ENCODE measurements at regions not wholly inside any gene's neighbourhood (a gene's known extent, or its start where the extent isn't known, plus 50 kb on each side); places are given as distances from the start of the nearest gene placed in this dataset.

DNA sequence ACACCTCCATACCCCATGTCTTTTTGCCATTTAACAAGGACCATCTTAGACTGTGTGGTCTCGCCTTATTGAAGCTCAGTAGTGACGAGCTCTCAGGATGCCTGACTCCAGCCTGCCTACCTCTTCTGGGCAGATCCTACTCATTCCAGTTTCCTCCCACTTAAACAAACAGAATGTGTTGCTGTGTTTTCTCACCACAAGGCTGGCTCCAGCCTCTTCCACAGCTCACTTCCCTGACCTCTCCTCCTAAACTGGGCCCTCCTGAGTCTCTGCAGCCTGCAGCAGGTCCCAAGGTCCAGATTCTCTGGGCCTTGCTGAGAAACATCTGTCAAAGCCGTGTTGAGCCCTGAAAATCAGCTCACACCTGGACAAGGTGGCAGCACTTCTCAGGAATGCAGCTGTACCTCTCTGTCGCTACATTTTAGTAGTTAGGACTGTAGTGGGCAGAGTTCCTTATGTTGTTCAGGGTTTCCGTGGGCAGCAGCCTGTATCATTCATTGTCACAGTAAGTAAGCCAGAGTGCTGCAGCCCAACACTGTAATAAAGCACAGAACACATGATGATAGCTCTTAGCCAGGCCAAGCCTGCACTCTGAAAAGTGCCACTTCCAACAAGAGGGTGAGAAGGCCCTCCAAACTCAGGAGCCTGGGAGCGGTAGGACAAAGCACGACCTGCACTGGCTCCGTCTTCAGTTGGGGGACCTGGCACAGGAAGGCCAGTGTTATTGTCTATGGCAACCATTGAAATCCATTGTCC lies 68.5 kb downstream of the NKX2-1 start:
- Mint-ChIP-seq H3K9me3 (ENCODE audit: unreplicated experiment) (no peaks in the 10 kb centered on the region), H3K27ac (ENCODE audit: unreplicated experiment) (no peak overlapping the region), H3K4me1 (ENCODE audit: unreplicated experiment) (no peaks in the 10 kb centered on the region), H3K27me3 (ENCODE audit: unreplicated experiment) (peaks cover 4% of the 10 kb centered on the region), H3K4me3 (ENCODE audit: unreplicated experiment) (no peak overlapping the region), H3K36me3 (ENCODE audit: unreplicated experiment) (no peaks in the 10 kb centered on the region)
- TF ChIP-seq, protein P1, sequence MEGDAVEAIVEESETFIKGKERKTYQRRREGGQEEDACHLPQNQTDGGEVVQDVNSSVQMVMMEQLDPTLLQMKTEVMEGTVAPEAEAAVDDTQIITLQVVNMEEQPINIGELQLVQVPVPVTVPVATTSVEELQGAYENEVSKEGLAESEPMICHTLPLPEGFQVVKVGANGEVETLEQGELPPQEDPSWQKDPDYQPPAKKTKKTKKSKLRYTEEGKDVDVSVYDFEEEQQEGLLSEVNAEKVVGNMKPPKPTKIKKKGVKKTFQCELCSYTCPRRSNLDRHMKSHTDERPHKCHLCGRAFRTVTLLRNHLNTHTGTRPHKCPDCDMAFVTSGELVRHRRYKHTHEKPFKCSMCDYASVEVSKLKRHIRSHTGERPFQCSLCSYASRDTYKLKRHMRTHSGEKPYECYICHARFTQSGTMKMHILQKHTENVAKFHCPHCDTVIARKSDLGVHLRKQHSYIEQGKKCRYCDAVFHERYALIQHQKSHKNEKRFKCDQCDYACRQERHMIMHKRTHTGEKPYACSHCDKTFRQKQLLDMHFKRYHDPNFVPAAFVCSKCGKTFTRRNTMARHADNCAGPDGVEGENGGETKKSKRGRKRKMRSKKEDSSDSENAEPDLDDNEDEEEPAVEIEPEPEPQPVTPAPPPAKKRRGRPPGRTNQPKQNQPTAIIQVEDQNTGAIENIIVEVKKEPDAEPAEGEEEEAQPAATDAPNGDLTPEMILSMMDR (IDR thresholded peaks at IDR 0.05): no peak
- no peak for DNase-seq (ENCODE audit: extremely low spot score, unreplicated experiment)

GRCh38 chr14:36450550-36450949 lies 69.5 kb downstream of the NKX2-1 start:
- no peaks in the 10 kb centered on the region for H3K9me3 Mint-ChIP-seq (ENCODE audit: unreplicated experiment)
- peaks cover 6% of the 10 kb centered on the region for H3K27me3 Mint-ChIP-seq (ENCODE audit: unreplicated experiment)

DNA sequence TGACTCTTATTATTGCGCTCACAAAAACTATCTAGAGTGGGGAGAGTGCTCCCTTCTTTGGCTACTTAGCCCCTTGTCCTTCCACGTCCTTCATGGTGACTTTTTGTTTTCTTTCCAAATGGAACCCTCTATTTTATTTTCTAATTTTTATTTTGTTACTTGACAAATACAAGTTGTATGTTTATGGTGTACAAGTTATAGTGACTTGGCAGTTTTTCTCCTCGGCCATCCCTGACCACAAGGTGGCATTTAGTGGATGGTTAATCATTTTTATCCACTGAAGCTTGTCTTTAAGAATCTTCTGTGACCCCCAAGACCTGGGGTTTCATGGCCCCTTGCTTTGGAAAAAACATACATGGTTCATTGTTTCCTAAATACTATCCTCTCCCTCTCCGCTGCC lies 70.1 kb downstream of the NKX2-1 start:
- Mint-ChIP-seq H3K4me1 (ENCODE audit: unreplicated experiment) (no peaks in the 10 kb centered on the region), H3K27me3 (ENCODE audit: unreplicated experiment) (peaks cover 7% of the 10 kb centered on the region), H3K36me3 (ENCODE audit: unreplicated experiment) (no peaks in the 10 kb centered on the region), H3K4me3 (ENCODE audit: unreplicated experiment) (no peak overlapping the region), H3K27ac (ENCODE audit: unreplicated experiment) (no peak overlapping the region), H3K9me3 (ENCODE audit: unreplicated experiment) (no peaks in the 10 kb centered on the region)
- TF ChIP-seq, protein P1 (IDR thresholded peaks at IDR 0.05): no peak
- DNase-seq (ENCODE audit: extremely low spot score, unreplicated experiment): no peak

More at GRCh38 chr14:36450550-36450949, 69.5 kb downstream of the NKX2-1 start:
- TF ChIP-seq, protein P1 (IDR thresholded peaks at IDR 0.05): no peak
- Mint-ChIP-seq H3K4me1 (ENCODE audit: unreplicated experiment) (no peaks in the 10 kb centered on the region), H3K36me3 (ENCODE audit: unreplicated experiment) (no peaks in the 10 kb centered on the region), H3K27ac (ENCODE audit: unreplicated experiment) (no peak overlapping the region), H3K4me3 (ENCODE audit: unreplicated experiment) (no peak overlapping the region)
- DNase-seq (ENCODE audit: extremely low spot score, unreplicated experiment): no peak

- Mint-ChIP-seq H3K27ac (ENCODE audit: unreplicated experiment) (no peak overlapping the region), H3K9me3 (ENCODE audit: unreplicated experiment) (no peaks in the 10 kb centered on the region), H3K36me3 (ENCODE audit: unreplicated experiment) (no peaks in the 10 kb centered on the region), H3K27me3 (ENCODE audit: unreplicated experiment) (peaks cover 26% of the 10 kb centered on the region), H3K4me1 (ENCODE audit: unreplicated experiment) (no peaks in the 10 kb centered on the region), H3K4me3 (ENCODE audit: unreplicated experiment) (no peak overlapping the region)
- no peak for DNase-seq (ENCODE audit: extremely low spot score, unreplicated experiment)
- TF ChIP-seq, protein P1 (IDR thresholded peaks at IDR 0.05): no peak
Observed at GRCh38 chr14:36443374-36443773, 76.7 kb downstream of the NKX2-1 start.

DNA sequence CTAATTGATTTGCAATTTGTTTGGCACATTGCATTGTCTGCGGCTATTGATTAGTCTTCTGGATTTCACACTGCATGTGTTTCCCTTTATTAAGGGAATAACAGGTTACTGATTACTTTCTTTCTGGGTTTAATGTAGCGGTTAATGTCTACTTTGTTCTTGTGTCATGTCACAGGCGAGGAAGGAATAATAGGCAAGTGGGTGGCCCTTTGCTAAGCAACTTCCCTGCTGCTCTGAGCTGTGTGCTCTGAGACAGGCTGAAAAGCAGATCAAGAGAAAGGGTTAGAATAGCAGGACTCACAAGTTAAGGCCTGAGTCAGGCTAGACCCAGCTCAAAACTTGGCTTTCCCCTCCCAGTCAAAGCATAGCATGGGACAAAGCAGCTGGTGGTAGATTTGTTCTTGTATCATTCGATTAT lies 77.2 kb downstream of the NKX2-1 start:
- no peak overlapping the region for H3K27ac Mint-ChIP-seq (ENCODE audit: unreplicated experiment)
- H3K4me1 Mint-ChIP-seq (ENCODE audit: unreplicated experiment): no peaks in the 10 kb centered on the region
- no peaks in the 10 kb centered on the region for H3K9me3 Mint-ChIP-seq (ENCODE audit: unreplicated experiment)
- TF ChIP-seq, protein P1 (IDR thresholded peaks at IDR 0.05): no peak
- no peaks in the 10 kb centered on the region for H3K36me3 Mint-ChIP-seq (ENCODE audit: unreplicated experiment)
- H3K4me3 Mint-ChIP-seq (ENCODE audit: unreplicated experiment): no peak overlapping the region
- H3K27me3 Mint-ChIP-seq (ENCODE audit: unreplicated experiment): peaks cover 26% of the 10 kb centered on the region
- no peak for DNase-seq (ENCODE audit: extremely low spot score, unreplicated experiment)
